H1 (cell line): ENCODE measurements at regions not wholly inside any gene's neighbourhood (a gene's known extent, or its start where the extent isn't known, plus 50 kb on each side); places are given as distances from the start of the nearest gene placed in this dataset.
"Not testable (repeated sequence)": the region's sequence is repeated elsewhere in the genome, so short reads cannot be mapped to it uniquely, and the experiment has no call there.

ENCODE experiments used
- CTCF ChIA-PET: fragments of 300-600 bp; sonication (Branson Sonifier 250); formaldehyde crosslinking; loops from one replicate; lab custom pipeline; 2021; ENCODE audit not compliant: partially characterized antibody; lab: Charles Lee
- POLR2A ChIA-PET: fragments of 300-600 bp; sonication (Branson Sonifier 250); formaldehyde crosslinking; loops from one replicate; lab custom pipeline; 2021; ENCODE audit warnings: inconsistent platforms; ENCODE audit not compliant: partially characterized antibody; lab: Charles Lee
- DNase-seq, 2 experiments: peaks; one replicate each; pipeline versions ENCODE4 v3.0.0 to v3.0.0-alpha.2; 2010 to 2022; ENCODE audit warnings: low spot score in 2 of 2, low read depth in 1 of 2, mixed read lengths in 1 of 2
- FAIRE-seq: peaks from 2 replicates; lab custom pipeline; 2011; peaks lifted over from hg19 to GRCh38; lab: Jason Lieb, UNC
- H2AFZ ChIP-seq: 2 replicates; pipeline ENCODE4 v1.8.1; 2012; ENCODE audit warnings: low read length, inconsistent platforms
- H2AK5ac ChIP-seq: 2 replicates; pipeline ENCODE4 v1.6.1; 2013; ENCODE audit warnings: low read depth, low read length
- H2BK120ac ChIP-seq: replicated peaks from 2 replicates; pipeline ENCODE3; 2013; ENCODE audit warnings: low read depth, low read length, inconsistent platforms
- H2BK12ac ChIP-seq: 2 replicates; pipeline ENCODE4 v1.6.1; 2013; ENCODE audit warnings: low read depth, low read length
- H2BK15ac ChIP-seq: 2 replicates; pipeline ENCODE4 v1.6.1; 2013; ENCODE audit warnings: low read length
- H2BK20ac ChIP-seq: 2 replicates; pipeline ENCODE4 v1.6.1; 2013; ENCODE audit warnings: low read length
- H2BK5ac ChIP-seq: 2 replicates; pipeline ENCODE4 v1.6.1; 2013; ENCODE audit warnings: low read depth, low read length
- H3K14ac ChIP-seq: 2 replicates; pipeline ENCODE4 v1.6.1; 2013; ENCODE audit warnings: inconsistent platforms; ENCODE audit not compliant: insufficient read length
- H3K18ac ChIP-seq: 2 replicates; pipeline ENCODE4 v1.6.1; 2013; ENCODE audit warnings: low read length; ENCODE audit errors: extremely low read depth
- H3K23ac ChIP-seq: 2 replicates; pipeline ENCODE4 v1.6.1; 2013; ENCODE audit warnings: inconsistent platforms; ENCODE audit not compliant: insufficient read length
- H3K23me2 ChIP-seq: 2 replicates; pipeline ENCODE4 v1.6.1; 2013; ENCODE audit warnings: low read depth, low read length
- H3K27ac ChIP-seq: 2 replicates; pipeline ENCODE4 v1.6.1; 2011; ENCODE audit warnings: low read depth, low read length, inconsistent platforms
- H3K27me3 ChIP-seq, 4 experiments: replicated peaks in 1 of 4; 1 replicate in 1 of 4; 2 replicates in 3 of 4; pipeline versions ENCODE4 v1.6.1 to v1.8.1; 2011 to 2013; ENCODE audit warnings: low read length in 3 of 4, mild to moderate bottlenecking in 3 of 4, inconsistent platforms in 2 of 4, mixed read lengths in 2 of 4, moderate library complexity in 1 of 4; ENCODE audit not compliant: control insufficient read depth in 3 of 4, insufficient read depth in 3 of 4; ENCODE audit errors: extremely low read depth in 1 of 4
- H3K36me3 ChIP-seq, 4 experiments: 2 replicates each; pipeline versions ENCODE4 v1.6.1 to v1.8.1; 2011 to 2013; ENCODE audit warnings: mild to moderate bottlenecking in 4 of 4, low read length in 3 of 4, moderate library complexity in 2 of 4, control low read depth in 1 of 4, inconsistent platforms in 1 of 4; ENCODE audit not compliant: insufficient read depth in 4 of 4, control insufficient read depth in 2 of 4
- H3K4ac ChIP-seq: replicated peaks from 2 replicates; pipeline ENCODE3; 2013; ENCODE audit warnings: low read length, low read depth, mixed read lengths, inconsistent platforms; ENCODE audit not compliant: insufficient read length
- H3K4me1 ChIP-seq, 4 experiments: replicated peaks in 1 of 4; 1 replicate in 1 of 4; 2 replicates in 3 of 4; pipeline versions ENCODE4 v1.6.1 to v1.8.1; 2011 to 2013; ENCODE audit warnings: low read length in 3 of 4, inconsistent platforms in 2 of 4, mixed read lengths in 1 of 4; ENCODE audit not compliant: insufficient read depth in 4 of 4, control insufficient read depth in 3 of 4
- H3K4me2 ChIP-seq, 2 experiments: 2 replicates each; pipeline versions ENCODE4 v1.6.1 to v1.8.1; 2011 to 2013; ENCODE audit warnings: low read depth in 2 of 2, low read length in 2 of 2, control low read depth in 1 of 2, inconsistent platforms in 1 of 2, mild to moderate bottlenecking in 1 of 2; ENCODE audit not compliant: insufficient read depth in 1 of 2
- H3K4me3 ChIP-seq, 4 experiments: fragments of 200-600, 300-600 bp in 1 of 4; sonication (generic), shearing (Covaris generic), sonication (Bioruptor Twin) in 1 of 4; 2 replicates each; pipeline versions ENCODE4 v1.5.1 to v1.8.1; 2011 to 2016; ENCODE audit warnings: low read length in 4 of 4, low read depth in 3 of 4, control low read depth in 2 of 4, inconsistent platforms in 2 of 4, mild to moderate bottlenecking in 2 of 4, mixed read lengths in 1 of 4, moderate library complexity in 1 of 4; ENCODE audit not compliant: insufficient read depth in 2 of 4; ENCODE audit errors: extremely low read depth in 1 of 4
- H3K56ac ChIP-seq: replicated peaks from 2 replicates; pipeline ENCODE3; 2013; ENCODE audit warnings: low read depth, mild to moderate bottlenecking, mixed read lengths, low read length, inconsistent platforms; ENCODE audit not compliant: insufficient read length
- H3K79me1 ChIP-seq: 2 replicates; pipeline ENCODE4 v1.6.1; 2013; ENCODE audit warnings: low read depth, low read length, control low read depth
- H3K79me2 ChIP-seq, 2 experiments: 2 replicates each; pipeline versions ENCODE4 v1.6.1 to v1.8.1; 2012 to 2013; ENCODE audit warnings: low read length in 2 of 2, mild to moderate bottlenecking in 2 of 2, inconsistent platforms in 1 of 2; ENCODE audit not compliant: insufficient read depth in 2 of 2, control insufficient read depth in 1 of 2
- H3K9ac ChIP-seq, 4 experiments: replicated peaks in 1 of 4; 1 replicate in 1 of 4; 2 replicates in 3 of 4; pipeline versions ENCODE4 v1.6.1 to v1.8.1; 2011 to 2013; ENCODE audit warnings: low read depth in 3 of 4, low read length in 3 of 4, control low read depth in 2 of 4, mild to moderate bottlenecking in 2 of 4, moderate library complexity in 2 of 4, inconsistent platforms in 1 of 4; ENCODE audit errors: extremely low read depth in 1 of 4
- H3K9me3 ChIP-seq, 2 experiments: 2 replicates each; pipeline versions ENCODE4 v1.6.1 to v1.8.1; 2012 to 2013; ENCODE audit warnings: mild to moderate bottlenecking in 2 of 2, moderate library complexity in 2 of 2, control low read depth in 1 of 2, inconsistent platforms in 1 of 2, low read depth in 1 of 2, low read length in 1 of 2, mixed read lengths in 1 of 2; ENCODE audit not compliant: insufficient read depth in 2 of 2
- H4K20me1 ChIP-seq, 2 experiments: replicated peaks in 1 of 2; 2 replicates each; pipeline versions ENCODE3 to v1.8.1; 2011 to 2013; ENCODE audit warnings: inconsistent platforms in 2 of 2, low read length in 2 of 2, mild to moderate bottlenecking in 1 of 2; ENCODE audit not compliant: insufficient read depth in 2 of 2, control insufficient read depth in 1 of 2
- H4K5ac ChIP-seq: 2 replicates; pipeline ENCODE4 v1.6.1; 2013; ENCODE audit warnings: low read length, low read depth, mixed read lengths, inconsistent platforms; ENCODE audit not compliant: insufficient read length
- H4K8ac ChIP-seq: 2 replicates; pipeline ENCODE4 v1.8.0; 2013; ENCODE audit warnings: mild to moderate bottlenecking, moderate library complexity, low read length, inconsistent platforms; ENCODE audit not compliant: insufficient read depth; ENCODE audit errors: extremely low read depth
- H4K91ac ChIP-seq: replicated peaks from 2 replicates; pipeline ENCODE3; 2013; ENCODE audit warnings: low read length, mixed read lengths, inconsistent platforms; ENCODE audit not compliant: insufficient read length
- WGBS, 2 experiments: shearing (Covaris generic) in 1 of 2; methylation state at CpG; one replicate each; pipeline versions ENCODE4 v1.1.6 to v1.1.7; 2013 to 2015; ENCODE audit warnings: low lambda C conversion rate in 2 of 2, mixed read lengths in 2 of 2, inconsistent platforms in 1 of 2, low coverage in 1 of 2, missing lambda C conversion rate in 1 of 2; ENCODE audit not compliant: insufficient replicate concordance in 2 of 2, insufficient coverage in 1 of 2, insufficient read length in 1 of 2; ENCODE audit errors: extremely low coverage in 1 of 2, missing lambda C conversion rate in 1 of 2; 5-methylcytosine and 5-hydroxymethylcytosine counted together

DNA sequence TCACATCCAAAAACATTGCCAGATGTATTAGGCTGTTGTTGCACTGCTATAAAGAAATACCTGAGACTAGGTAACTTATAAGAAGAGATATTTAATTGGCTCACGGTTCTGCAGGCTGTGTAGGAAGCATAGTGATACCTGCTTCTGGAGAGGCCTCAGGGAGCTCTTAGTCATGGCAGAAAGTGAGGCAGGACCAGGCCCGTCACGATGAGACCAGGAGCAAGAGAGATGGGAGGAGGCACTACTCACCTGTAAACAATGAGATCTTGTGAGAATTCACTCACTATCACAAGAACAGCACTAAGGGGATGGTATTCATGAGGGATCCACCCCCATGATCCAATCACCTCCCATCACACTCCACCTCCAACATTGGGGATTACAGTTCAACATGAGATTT is 81.3 kb upstream of the C1QTNF3 start:
- H4K5ac ChIP-seq, H3K23ac ChIP-seq, H4K91ac ChIP-seq, H3K56ac ChIP-seq, H3K79me1 ChIP-seq, H3K4me1 ChIP-seq, H3K14ac ChIP-seq, H4K20me1 ChIP-seq, H3K27ac ChIP-seq, H2BK120ac ChIP-seq, H2BK20ac ChIP-seq, H2AFZ ChIP-seq, H3K4ac ChIP-seq, H3K23me2 ChIP-seq, H2BK5ac ChIP-seq, H3K27me3 ChIP-seq, H2AK5ac ChIP-seq, H2BK12ac ChIP-seq, H3K79me2 ChIP-seq, H3K36me3 ChIP-seq, H3K9ac ChIP-seq, H3K4me2 ChIP-seq, H3K18ac ChIP-seq, H2BK15ac ChIP-seq, H3K9me3 ChIP-seq, H3K4me3 ChIP-seq, FAIRE-seq, POLR2A ChIA-PET, H4K8ac ChIP-seq, CTCF ChIA-PET, DNase-seq: not testable (repeated sequence)
- WGBS, 2 experiments = 82% methylated on average over 3 of the region's 3 CpGs; no CpG with 5 or more reads in 1 of the 2 experiments

DNA sequence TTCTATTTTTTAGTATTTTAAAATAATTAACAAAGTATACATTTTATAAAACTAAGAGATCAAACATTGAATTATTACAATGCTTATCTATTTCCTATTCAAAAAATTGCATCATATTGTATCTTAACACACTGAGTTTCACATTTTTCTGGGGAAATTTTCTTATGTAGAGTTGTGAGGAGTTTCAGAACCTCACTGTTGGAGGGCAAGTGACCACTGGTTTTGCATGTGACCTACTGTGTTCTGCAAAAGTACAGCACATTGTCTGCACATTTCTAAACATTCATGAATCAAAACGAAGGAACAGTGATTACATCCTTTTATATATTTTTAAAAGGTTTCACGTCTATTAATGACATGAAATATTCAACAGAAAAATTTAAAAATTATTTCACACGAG is 82.3 kb upstream of the C1QTNF3 start:
- H2BK20ac ChIP-seq, H3K36me3 ChIP-seq, H3K18ac ChIP-seq, H3K9ac ChIP-seq, H2AK5ac ChIP-seq, CTCF ChIA-PET, H3K79me2 ChIP-seq, H2BK120ac ChIP-seq, H3K4ac ChIP-seq, H4K91ac ChIP-seq, H4K20me1 ChIP-seq, POLR2A ChIA-PET, H3K27me3 ChIP-seq, H3K23me2 ChIP-seq, FAIRE-seq, H3K4me2 ChIP-seq, DNase-seq, H3K9me3 ChIP-seq, H3K14ac ChIP-seq, H3K23ac ChIP-seq, H3K4me3 ChIP-seq, H2AFZ ChIP-seq, H3K4me1 ChIP-seq, H2BK5ac ChIP-seq, H3K79me1 ChIP-seq, H3K27ac ChIP-seq, H2BK15ac ChIP-seq, H4K5ac ChIP-seq, H4K8ac ChIP-seq, H3K56ac ChIP-seq, H2BK12ac ChIP-seq: not testable (repeated sequence)
- 80% methylated on average over 3 of the region's 3 CpGs; no CpG with 5 or more reads in 1 of the 2 experiments for WGBS, 2 experiments
